Astrocyte (in vitro differentiated cells and primary cell): ENCODE measurements at regions not wholly inside any gene's neighbourhood (a gene's known extent, or its start where the extent isn't known, plus 50 kb on each side); places are given as distances from the start of the nearest gene placed in this dataset.

Experiments
- EZH2 ChIP-seq: IDR thresholded peaks from 2 replicates; pipeline ENCODE4 v1.6.1; 2012; ENCODE audit warnings: mild to moderate bottlenecking, low read length, inconsistent platforms; ENCODE audit not compliant: insufficient read depth
- TF ChIP-seq, protein P1 (sequence below): IDR thresholded peaks from 2 replicates; pipeline ENCODE4 v1.5.1; 2011; ENCODE audit warnings: low read depth, mild to moderate bottlenecking, inconsistent platforms, low read length, moderate library complexity; ENCODE audit not compliant: insufficient read depth

DNA sequence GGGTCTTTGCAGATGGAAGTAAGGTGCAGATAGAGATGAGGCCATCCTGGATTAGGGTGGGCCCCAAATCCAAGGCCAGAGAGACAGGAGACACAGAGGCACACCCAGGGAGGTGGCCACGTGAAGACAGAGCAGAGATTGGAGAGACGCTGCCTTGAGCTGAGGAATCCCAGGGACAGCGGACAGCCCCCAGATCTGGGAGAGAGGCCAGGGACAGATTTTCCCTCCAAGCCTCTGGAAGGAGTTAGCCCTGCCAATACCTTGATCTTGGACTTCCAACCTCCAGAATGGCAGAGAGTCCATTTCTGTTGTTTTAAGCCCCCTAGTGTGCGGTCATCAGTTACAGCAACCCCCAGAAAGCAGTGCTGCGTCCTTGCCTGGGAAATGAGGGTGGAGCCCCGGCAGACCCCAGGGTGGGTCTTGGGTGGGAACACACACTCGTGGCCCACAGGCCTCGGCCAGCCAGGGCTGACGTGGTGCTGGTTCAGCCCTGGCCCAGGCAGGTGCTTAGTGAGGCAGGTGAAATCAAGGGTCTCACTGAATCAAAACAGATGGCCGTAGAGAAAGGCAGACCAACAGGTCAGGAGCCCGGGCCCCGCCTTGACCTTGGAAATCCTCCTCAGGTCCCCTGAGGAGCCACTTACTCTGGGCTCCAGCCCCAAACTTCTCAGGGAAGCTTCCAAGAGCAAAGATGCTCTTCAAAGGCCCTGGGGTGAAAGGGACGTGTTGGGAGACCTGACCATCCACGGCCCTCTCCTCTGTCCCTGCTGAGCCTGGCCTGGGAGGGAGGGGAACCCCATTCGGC lies 169.3 kb downstream of the RBFOX3 start:
- TF ChIP-seq EZH2, result no peak
- TF ChIP-seq, protein P1, sequence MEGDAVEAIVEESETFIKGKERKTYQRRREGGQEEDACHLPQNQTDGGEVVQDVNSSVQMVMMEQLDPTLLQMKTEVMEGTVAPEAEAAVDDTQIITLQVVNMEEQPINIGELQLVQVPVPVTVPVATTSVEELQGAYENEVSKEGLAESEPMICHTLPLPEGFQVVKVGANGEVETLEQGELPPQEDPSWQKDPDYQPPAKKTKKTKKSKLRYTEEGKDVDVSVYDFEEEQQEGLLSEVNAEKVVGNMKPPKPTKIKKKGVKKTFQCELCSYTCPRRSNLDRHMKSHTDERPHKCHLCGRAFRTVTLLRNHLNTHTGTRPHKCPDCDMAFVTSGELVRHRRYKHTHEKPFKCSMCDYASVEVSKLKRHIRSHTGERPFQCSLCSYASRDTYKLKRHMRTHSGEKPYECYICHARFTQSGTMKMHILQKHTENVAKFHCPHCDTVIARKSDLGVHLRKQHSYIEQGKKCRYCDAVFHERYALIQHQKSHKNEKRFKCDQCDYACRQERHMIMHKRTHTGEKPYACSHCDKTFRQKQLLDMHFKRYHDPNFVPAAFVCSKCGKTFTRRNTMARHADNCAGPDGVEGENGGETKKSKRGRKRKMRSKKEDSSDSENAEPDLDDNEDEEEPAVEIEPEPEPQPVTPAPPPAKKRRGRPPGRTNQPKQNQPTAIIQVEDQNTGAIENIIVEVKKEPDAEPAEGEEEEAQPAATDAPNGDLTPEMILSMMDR, result no peak
